CD4-positive, alpha-beta T cell (primary cell): ENCODE measurements at regions not wholly inside any gene's neighbourhood (a gene's known extent, or its start where the extent isn't known, plus 50 kb on each side); places are given as distances from the start of the nearest gene placed in this dataset.

ENCODE experiments used
- ATAC-seq: fragments of 200-7000 bp; cut with Tn5 transposase; one replicate; pipeline ENCODE4 v1.10.0; 2022; ENCODE audit warnings: mild to moderate bottlenecking; ENCODE audit not compliant: poor library complexity
- CTCF ChIA-PET: fragments of 350-600 bp; sonication (Branson Sonifier 250); formaldehyde crosslinking; loops from one replicate; lab custom pipeline; 2021; ENCODE audit warnings: antibody characterized with exemption, inconsistent platforms; lab: Charles Lee
- POLR2A ChIA-PET: fragments of 350-600 bp; sonication (Branson Sonifier 250); formaldehyde crosslinking; loops from one replicate; lab custom pipeline; 2021; ENCODE audit warnings: antibody characterized with exemption, inconsistent platforms; lab: Charles Lee
- DNase-seq, 14 experiments: peaks; one replicate each; pipeline ENCODE4 v3.0.0-alpha.2; 2013 to 2020; ENCODE audit warnings: mixed read lengths in 2 of 14
- H3K27ac ChIP-seq, 2 donors: one replicate each; pipeline versions ENCODE4 v1.5.1 to v1.7.0; 2013; ENCODE audit warnings: low read length in 2 of 2, low read depth in 1 of 2, mild to moderate bottlenecking in 1 of 2
- H3K27me3 ChIP-seq, 2 experiments: 1 replicate in 1 of 2; 2 replicates in 1 of 2; pipeline versions ENCODE4 v1.6.1 to v1.7.0; 2013; ENCODE audit warnings: low read length in 2 of 2, control low read depth in 1 of 2, mild to moderate bottlenecking in 1 of 2, moderate library complexity in 1 of 2; ENCODE audit not compliant: insufficient read depth in 2 of 2, control insufficient read depth in 1 of 2
- H3K36me3 ChIP-seq: one replicate; pipeline ENCODE4 v1.6.1; 2013; ENCODE audit warnings: low read length, control low read depth; ENCODE audit not compliant: insufficient read depth
- H3K4me1 ChIP-seq: one replicate; pipeline ENCODE4 v1.6.1; 2013; ENCODE audit warnings: low read length, control low read depth; ENCODE audit not compliant: insufficient read depth
- H3K4me3 ChIP-seq: one replicate; pipeline ENCODE4 v1.5.1; 2013; ENCODE audit warnings: mild to moderate bottlenecking, low read length, moderate library complexity
- H3K9me3 ChIP-seq, 2 experiments: 1 replicate in 1 of 2; 2 replicates in 1 of 2; pipeline versions ENCODE4 v1.6.1 to v1.7.0; 2013; ENCODE audit warnings: low read length in 2 of 2, mild to moderate bottlenecking in 2 of 2, control low read depth in 1 of 2, moderate library complexity in 1 of 2; ENCODE audit not compliant: control insufficient read depth in 1 of 2, insufficient read depth in 1 of 2
- H3K27ac Mint-ChIP-seq: one replicate; pipeline ENCODE4 v1.8.0; 2020; ENCODE audit warnings: mixed read lengths
- H3K27me3 Mint-ChIP-seq: one replicate; pipeline ENCODE4 v1.8.0; 2021; ENCODE audit warnings: mixed read lengths
- H3K36me3 Mint-ChIP-seq: one replicate; pipeline ENCODE4 v1.8.0; 2021; ENCODE audit warnings: low read depth, mixed read lengths
- H3K4me1 Mint-ChIP-seq: one replicate; pipeline ENCODE4 v1.8.0; 2021; ENCODE audit warnings: low read depth, mixed read lengths
- H3K4me3 Mint-ChIP-seq: one replicate; pipeline ENCODE4 v1.8.0; 2020; ENCODE audit warnings: mild to moderate bottlenecking, mixed read lengths
- H3K9me3 Mint-ChIP-seq: one replicate; pipeline ENCODE4 v1.8.0; 2020; ENCODE audit warnings: mixed read lengths
- CTCF ChIP-seq: fragments of 200-600 bp; IDR thresholded peaks from one replicate; pipeline ENCODE4 v1.8.0; 2022; ENCODE audit warnings: antibody characterized with exemption, mild to moderate bottlenecking
- intact Hi-C, 2 experiments: fragments of 100-400 bp; cut with DNase I in 1 of 2; cut with micrococcal nuclease in 1 of 2; formaldehyde crosslinking; loops; one replicate each; pipeline versions ENCODE4 v1.15.1 to v1.9.0; 2023 to 2025; cut with DNase I, micrococcal nuclease

- H3K36me3 ChIP-seq = no peaks in the 10 kb centered on the region
- DNase-seq = no peak
- peaks cover 0 to 3% of the 10 kb centered on the region in 2 experiments for H3K9me3 ChIP-seq
- H3K27ac Mint-ChIP-seq = no peak overlapping the region
- H3K27me3 ChIP-seq = no peaks in the 10 kb centered on the region
- H3K4me3 Mint-ChIP-seq = no peak overlapping the region
- ChIA-PET CTCF (no interaction called here), POLR2A (no interaction called here)
- intact Hi-C loops = no loop called here
- no peaks in the 10 kb centered on the region for H3K27me3 Mint-ChIP-seq
- no peak for ATAC-seq
- H3K4me1 ChIP-seq = no peaks in the 10 kb centered on the region
- no peaks in the 10 kb centered on the region for H3K36me3 Mint-ChIP-seq
- H3K4me1 Mint-ChIP-seq = no peaks in the 10 kb centered on the region
- no peak overlapping the region for H3K4me3 ChIP-seq
- no peak for TF ChIP-seq CTCF
- no peak overlapping the region for H3K27ac ChIP-seq
- no peaks in the 10 kb centered on the region for H3K9me3 Mint-ChIP-seq
Observed at GRCh38 chr3:110650741-110651140, 420.9 kb upstream of the NECTIN3 start.

- CTCF ChIA-PET = no interaction called here
- H3K36me3 ChIP-seq = no peaks in the 10 kb centered on the region
- H3K27ac ChIP-seq = no peak overlapping the region
- Mint-ChIP-seq H3K36me3 (no peaks in the 10 kb centered on the region), H3K4me3 (no peak overlapping the region), H3K4me1 (no peaks in the 10 kb centered on the region), H3K27me3 (no peaks in the 10 kb centered on the region), H3K27ac (no peak overlapping the region), H3K9me3 (no peaks in the 10 kb centered on the region)
- no peak for DNase-seq
- POLR2A ChIA-PET = no interaction called here
- no peaks in the 10 kb centered on the region for H3K9me3 ChIP-seq
- ATAC-seq = no peak
- no peak for TF ChIP-seq CTCF
- no peaks in the 10 kb centered on the region for H3K27me3 ChIP-seq
- H3K4me1 ChIP-seq = no peaks in the 10 kb centered on the region
- H3K4me3 ChIP-seq = no peak overlapping the region
- intact Hi-C loops = no loop called here
Observed at GRCh38 chr3:110654843-110655502, 416.6 kb upstream of the NECTIN3 start.

- H3K36me3 Mint-ChIP-seq = no peaks in the 10 kb centered on the region
- H3K9me3 Mint-ChIP-seq = no peaks in the 10 kb centered on the region
- H3K9me3 ChIP-seq = no peaks in the 10 kb centered on the region
- H3K4me3 Mint-ChIP-seq = no peak overlapping the region
- ATAC-seq = no peak
- CTCF ChIA-PET = no interaction called here
- H3K27me3 Mint-ChIP-seq = no peaks in the 10 kb centered on the region
- no peaks in the 10 kb centered on the region for H3K4me1 Mint-ChIP-seq
- no peaks in the 10 kb centered on the region for H3K27me3 ChIP-seq
- DNase-seq = no peak
- no peak overlapping the region for H3K27ac ChIP-seq
- H3K27ac Mint-ChIP-seq = no peak overlapping the region
- intact Hi-C loops = no loop called here
- POLR2A ChIA-PET = no interaction called here
- H3K4me3 ChIP-seq = no peak overlapping the region
- no peaks in the 10 kb centered on the region for H3K36me3 ChIP-seq
- TF ChIP-seq CTCF = no peak
- H3K4me1 ChIP-seq = no peaks in the 10 kb centered on the region
Observed at GRCh38 chr3:110656394-110657025, 415.1 kb upstream of the NECTIN3 start.
